ENCODE measurements at regions not wholly inside any gene's neighbourhood (a gene's known extent, or its start where the extent isn't known, plus 50 kb on each side); places are given as distances from the start of the nearest gene placed in this dataset.

DNA sequence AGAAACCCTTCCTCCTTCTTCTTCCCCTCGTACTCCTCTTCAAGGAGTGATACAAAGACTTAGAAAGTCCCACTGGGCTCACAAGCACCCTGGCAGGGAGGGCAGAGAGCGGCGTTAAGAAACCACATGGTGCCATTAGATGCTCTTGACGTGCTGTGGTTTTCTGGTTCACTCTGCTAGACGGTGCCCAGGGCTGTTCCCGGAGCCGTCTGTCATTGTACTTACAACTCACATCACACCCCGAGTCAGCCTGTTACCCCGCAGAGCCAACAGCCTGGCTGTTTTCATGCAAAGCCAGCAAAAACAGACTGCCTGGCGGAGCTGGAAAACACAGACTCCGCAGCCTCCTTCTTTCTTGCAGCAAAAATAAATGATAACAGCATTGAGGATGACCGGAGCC is 232.6 kb upstream of the TBX3 start:
- Mint-ChIP-seq H3K36me3 (ENCODE audit: low read depth) (no peaks in the 10 kb centered on the region), H3K9me3 (peaks cover 33% of the 10 kb centered on the region), H3K27me3 (no peaks in the 10 kb centered on the region), H3K4me1 (ENCODE audit: low read depth) (peaks cover 1% of the 10 kb centered on the region), H3K4me3 (no peak overlapping the region), H3K27ac (no peak overlapping the region)
- intact Hi-C loops (cut with micrococcal nuclease) = no loop called here

DNA sequence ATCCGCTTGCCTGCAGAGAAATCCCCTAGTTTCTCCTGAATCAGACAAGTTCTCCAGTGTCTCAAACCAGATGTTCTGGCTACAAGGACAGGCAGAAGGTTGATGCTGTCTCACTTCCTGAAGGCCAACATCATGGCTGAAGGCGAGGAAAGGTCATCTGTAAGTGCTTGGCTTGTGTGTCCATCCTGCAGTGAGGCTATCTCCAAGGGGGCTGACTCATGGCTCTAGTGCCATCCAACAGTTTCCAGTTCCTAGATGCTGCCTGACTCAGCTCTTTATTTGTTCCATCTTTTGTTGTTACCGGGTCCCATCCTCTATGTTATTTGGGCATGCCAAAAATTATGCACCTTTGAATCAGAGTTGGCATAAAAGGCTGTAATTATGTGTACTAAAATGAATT is 232.1 kb upstream of the TBX3 start:
- intact Hi-C loops (cut with micrococcal nuclease) = no loop called here
- Mint-ChIP-seq H3K4me3 (no peak overlapping the region), H3K27ac (no peak overlapping the region), H3K4me1 (ENCODE audit: low read depth) (no peaks in the 10 kb centered on the region), H3K9me3 (peaks cover 29% of the 10 kb centered on the region), H3K27me3 (no peaks in the 10 kb centered on the region), H3K36me3 (ENCODE audit: low read depth) (no peaks in the 10 kb centered on the region)

DNA sequence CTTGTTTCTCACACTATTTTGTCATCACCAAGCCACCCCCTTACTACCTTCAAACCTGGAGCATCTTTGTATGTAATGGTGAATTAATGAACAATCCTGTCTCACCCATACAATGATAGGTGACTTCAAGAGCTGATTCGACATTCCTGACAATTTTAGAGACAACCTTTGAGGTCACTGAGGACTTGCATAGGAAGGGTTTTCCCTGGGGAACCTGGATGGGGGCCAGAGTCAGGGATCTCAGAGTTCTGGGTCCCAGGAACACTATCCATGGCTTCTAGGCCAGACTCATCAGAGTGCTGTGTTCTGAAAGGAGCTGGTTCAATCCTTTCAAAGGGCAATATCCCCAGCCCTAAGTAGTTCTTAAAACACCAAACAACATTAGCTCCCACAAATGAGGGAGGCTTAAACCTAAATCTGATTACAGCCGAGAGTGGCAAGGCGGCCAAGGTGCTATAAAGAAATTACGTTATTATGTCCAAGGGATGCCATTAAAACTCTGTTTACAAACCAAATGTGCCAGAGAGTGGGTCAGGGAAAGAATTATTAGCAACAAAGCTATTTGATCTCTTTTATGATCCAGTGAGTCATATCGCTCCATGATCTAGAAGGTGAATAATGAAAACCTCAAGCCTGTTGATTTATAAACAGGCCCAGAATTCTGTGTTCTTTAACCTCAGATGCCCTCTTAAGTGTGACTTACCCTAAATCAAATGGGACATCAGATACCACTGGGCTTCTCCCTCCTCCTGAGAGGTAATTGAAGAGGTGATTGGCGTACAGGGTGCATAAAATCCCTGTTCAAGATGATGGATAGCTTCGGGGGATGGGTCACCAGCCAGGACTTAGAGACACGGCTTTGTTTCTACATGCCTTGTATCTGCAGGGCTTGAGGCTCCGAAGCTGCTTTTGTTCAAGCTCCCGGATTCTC is 230.2 kb upstream of the TBX3 start:
- intact Hi-C loops (cut with micrococcal nuclease) = no loop called here
- Mint-ChIP-seq H3K27ac (no peak overlapping the region), H3K36me3 (ENCODE audit: low read depth) (no peaks in the 10 kb centered on the region), H3K9me3 (peaks cover 20% of the 10 kb centered on the region), H3K4me1 (ENCODE audit: low read depth) (no peaks in the 10 kb centered on the region), H3K27me3 (peaks cover 2% of the 10 kb centered on the region), H3K4me3 (no peak overlapping the region)

DNA sequence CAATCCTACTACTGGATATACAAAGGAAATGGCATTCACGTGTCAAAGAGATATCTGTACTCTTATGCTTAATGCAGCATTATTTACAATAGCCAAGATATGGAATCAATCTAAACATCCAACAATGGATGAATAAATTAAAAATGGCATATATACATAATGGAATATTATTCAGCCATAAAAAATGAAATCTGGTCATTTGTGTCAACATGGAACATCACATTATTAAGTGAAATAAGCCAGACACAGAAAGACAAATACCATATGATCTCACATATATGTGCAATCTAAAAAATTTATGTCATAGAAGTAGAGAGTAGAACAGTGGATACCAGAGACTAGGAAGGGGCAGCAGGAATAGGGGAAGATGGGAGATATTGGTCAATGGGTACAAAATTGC is 228.8 kb upstream of the TBX3 start:
- intact Hi-C loops (cut with micrococcal nuclease) = no loop called here
- Mint-ChIP-seq H3K36me3 (ENCODE audit: low read depth) (no peaks in the 10 kb centered on the region), H3K9me3 (peaks cover 14% of the 10 kb centered on the region), H3K4me1 (ENCODE audit: low read depth) (no peaks in the 10 kb centered on the region), H3K27me3 (peaks cover 2% of the 10 kb centered on the region), H3K4me3 (no peak overlapping the region), H3K27ac (no peak overlapping the region)

DNA sequence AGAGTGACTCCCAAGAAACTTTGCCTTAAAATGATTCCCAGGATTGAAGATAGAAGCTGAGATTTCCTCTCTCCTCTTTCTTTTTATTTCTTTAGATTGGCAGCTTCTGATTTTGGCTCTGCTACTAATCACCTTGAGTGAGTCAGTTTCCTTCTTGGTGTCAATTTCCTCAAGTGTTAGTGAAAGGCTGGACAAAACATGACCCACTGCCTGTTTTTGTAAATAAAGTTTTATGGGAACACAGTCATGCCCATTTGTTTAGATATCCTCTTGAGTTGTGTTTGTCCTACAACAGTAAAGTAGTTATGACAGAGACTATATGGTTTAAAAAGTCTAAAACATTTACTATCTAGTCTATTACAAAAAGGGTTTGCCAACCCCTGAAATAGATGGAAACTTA is 227.2 kb upstream of the TBX3 start:
- H3K27ac Mint-ChIP-seq = no peak overlapping the region
- peaks cover 2% of the 10 kb centered on the region for H3K27me3 Mint-ChIP-seq
- H3K4me3 Mint-ChIP-seq = no peak overlapping the region
- intact Hi-C loops (cut with micrococcal nuclease) = no loop called here
- H3K4me1 Mint-ChIP-seq (ENCODE audit: low read depth) = no peaks in the 10 kb centered on the region
- H3K9me3 Mint-ChIP-seq = peaks cover 6% of the 10 kb centered on the region
- H3K36me3 Mint-ChIP-seq (ENCODE audit: low read depth) = no peaks in the 10 kb centered on the region

DNA sequence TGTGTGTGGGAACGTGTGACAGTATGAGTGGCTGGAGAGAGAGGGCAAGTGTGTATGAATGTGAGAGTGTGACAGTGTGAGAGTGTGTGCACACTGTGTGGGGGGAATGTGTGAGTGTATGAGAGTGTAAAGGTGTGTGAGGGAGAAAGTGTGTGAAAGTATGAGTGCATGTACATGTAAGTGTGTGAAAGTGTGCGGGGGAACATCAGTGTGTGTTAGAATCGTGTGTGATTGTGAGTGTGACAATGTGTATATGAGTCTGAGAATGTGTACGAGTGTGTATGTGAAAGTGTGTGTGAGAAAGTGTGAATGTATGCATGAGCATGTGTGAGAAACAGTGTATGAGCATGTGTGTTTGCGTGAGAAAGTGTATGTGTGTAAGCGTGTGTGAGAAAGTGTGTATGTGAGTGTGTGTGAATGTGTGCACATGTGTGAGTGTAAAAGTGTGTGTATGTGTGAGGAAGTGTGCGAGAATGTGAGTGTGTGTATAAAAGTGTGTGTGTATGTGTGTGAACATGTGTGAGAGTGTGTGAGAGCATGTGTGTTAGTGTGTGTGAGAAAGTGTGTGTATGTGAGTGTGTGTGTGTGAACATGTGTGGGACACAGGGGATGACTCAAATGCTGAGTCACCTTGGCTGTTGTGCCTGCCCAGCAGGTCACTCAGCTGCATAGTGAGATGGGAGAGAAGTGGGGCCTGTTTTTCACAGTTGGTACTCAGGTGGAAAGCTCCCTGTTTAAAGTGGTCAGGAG is 220.5 kb upstream of the TBX3 start:
- no peaks in the 10 kb centered on the region for H3K4me1 Mint-ChIP-seq (ENCODE audit: low read depth)
- no peaks in the 10 kb centered on the region for H3K9me3 Mint-ChIP-seq
- H3K27ac Mint-ChIP-seq = no peak overlapping the region
- intact Hi-C loops (cut with micrococcal nuclease) = no loop called here
- H3K4me3 Mint-ChIP-seq = no peak overlapping the region
- H3K27me3 Mint-ChIP-seq = no peaks in the 10 kb centered on the region
- no peaks in the 10 kb centered on the region for H3K36me3 Mint-ChIP-seq (ENCODE audit: low read depth)

DNA sequence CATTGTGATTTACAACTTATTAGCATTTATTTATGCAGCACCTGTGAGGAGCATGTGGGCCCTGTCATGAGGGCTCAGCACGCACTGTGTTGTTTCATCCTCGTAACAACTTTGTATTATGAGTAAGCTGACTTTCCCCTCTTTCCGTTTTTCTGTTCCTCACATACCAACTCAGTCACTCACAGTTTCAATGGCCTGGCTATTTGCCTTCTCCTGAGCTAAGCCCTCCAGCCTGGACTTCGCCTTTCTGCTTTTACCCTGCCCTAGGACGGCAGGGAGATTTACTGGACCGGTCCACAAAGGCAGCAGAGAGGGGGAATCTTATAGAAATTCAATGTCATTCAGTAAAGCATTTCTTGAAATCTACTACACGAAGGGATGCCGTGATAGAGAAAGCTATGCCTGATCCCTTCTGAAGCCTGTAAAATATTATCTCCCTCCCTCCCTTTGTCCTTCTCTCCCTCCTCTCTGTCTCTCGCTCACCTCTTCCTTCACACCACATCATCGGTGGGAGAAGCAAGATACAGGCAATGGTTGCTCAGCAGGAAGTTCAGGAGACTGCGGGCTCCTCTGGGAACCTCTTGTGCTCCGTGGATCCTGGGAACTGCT is 219.2 kb upstream of the TBX3 start:
- no peaks in the 10 kb centered on the region for H3K36me3 Mint-ChIP-seq (ENCODE audit: low read depth)
- no peak overlapping the region for H3K4me3 Mint-ChIP-seq
- no peaks in the 10 kb centered on the region for H3K27me3 Mint-ChIP-seq
- H3K9me3 Mint-ChIP-seq = no peaks in the 10 kb centered on the region
- intact Hi-C loops (cut with micrococcal nuclease) = no loop called here
- no peak overlapping the region for H3K27ac Mint-ChIP-seq
- no peaks in the 10 kb centered on the region for H3K4me1 Mint-ChIP-seq (ENCODE audit: low read depth)

DNA sequence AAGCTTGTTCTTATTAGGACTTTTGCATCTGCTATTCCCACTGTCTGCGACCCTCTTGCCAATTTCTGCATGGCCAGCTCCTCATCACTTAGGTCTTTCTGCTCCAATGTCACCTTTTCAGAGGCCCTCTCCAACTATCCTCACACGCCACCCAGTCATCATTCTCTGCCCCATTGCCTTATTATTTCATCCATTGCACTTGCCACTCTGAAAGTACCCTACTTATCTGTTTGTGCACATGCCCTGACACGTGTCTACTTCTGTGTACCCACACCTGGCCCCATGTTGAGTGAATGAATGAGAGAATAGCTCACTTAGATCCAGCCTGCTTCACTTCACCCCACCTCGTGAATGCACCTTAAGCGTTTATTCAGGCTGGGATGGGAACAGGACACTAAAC is 218.7 kb upstream of the TBX3 start:
- Mint-ChIP-seq H3K27ac (no peak overlapping the region), H3K36me3 (ENCODE audit: low read depth) (no peaks in the 10 kb centered on the region), H3K4me3 (no peak overlapping the region), H3K4me1 (ENCODE audit: low read depth) (no peaks in the 10 kb centered on the region), H3K9me3 (no peaks in the 10 kb centered on the region), H3K27me3 (no peaks in the 10 kb centered on the region)
- intact Hi-C loops (cut with micrococcal nuclease) = no loop called here

DNA sequence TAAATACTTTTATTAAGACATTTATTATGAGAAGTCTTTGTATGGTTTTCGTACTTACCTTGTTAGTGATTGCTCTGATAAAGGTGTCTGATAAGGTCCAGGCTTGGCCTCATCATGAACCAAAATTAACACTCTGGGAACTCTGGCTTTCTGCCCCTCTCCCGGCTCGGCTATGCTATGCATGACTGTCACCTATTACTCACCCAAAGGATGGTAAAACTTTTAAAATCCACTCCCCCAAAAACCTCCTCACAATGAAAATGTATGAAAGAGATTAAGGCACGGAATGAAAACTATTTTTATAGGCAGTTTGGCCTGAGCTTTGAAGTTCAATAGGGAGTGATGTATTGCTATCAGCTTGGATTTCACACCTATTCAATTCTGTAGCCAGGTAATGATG is 217.3 kb upstream of the TBX3 start:
- intact Hi-C loops (cut with micrococcal nuclease) = no loop called here
- no peaks in the 10 kb centered on the region for H3K36me3 Mint-ChIP-seq (ENCODE audit: low read depth)
- no peaks in the 10 kb centered on the region for H3K9me3 Mint-ChIP-seq
- H3K4me1 Mint-ChIP-seq (ENCODE audit: low read depth) = no peaks in the 10 kb centered on the region
- H3K27me3 Mint-ChIP-seq = peaks cover 2% of the 10 kb centered on the region
- H3K4me3 Mint-ChIP-seq = no peak overlapping the region
- no peak overlapping the region for H3K27ac Mint-ChIP-seq

DNA sequence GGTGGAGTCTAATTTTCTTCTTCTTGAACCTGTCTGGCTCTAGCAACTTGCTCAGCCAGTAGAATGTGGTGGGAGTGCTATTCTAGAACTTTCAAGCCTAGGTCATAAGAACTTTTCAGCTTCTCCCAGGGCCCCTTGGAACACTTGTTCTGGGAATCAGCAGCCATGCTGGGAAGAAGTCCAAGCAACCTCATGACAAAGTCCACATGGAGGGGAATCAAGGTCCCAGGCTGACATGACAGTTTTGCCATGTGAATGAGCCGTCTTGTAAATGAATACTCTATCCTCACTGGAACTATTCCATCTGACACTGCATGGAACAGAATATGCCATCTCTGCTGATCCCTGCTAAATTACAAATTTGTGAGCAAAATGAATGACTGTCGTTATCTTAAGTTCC is 214.2 kb upstream of the TBX3 start:
- Mint-ChIP-seq H3K9me3 (no peaks in the 10 kb centered on the region), H3K4me1 (ENCODE audit: low read depth) (no peaks in the 10 kb centered on the region), H3K27ac (no peak overlapping the region), H3K36me3 (ENCODE audit: low read depth) (no peaks in the 10 kb centered on the region), H3K27me3 (peaks cover 5% of the 10 kb centered on the region), H3K4me3 (no peak overlapping the region)
- intact Hi-C loops (cut with micrococcal nuclease) = no loop called here

DNA sequence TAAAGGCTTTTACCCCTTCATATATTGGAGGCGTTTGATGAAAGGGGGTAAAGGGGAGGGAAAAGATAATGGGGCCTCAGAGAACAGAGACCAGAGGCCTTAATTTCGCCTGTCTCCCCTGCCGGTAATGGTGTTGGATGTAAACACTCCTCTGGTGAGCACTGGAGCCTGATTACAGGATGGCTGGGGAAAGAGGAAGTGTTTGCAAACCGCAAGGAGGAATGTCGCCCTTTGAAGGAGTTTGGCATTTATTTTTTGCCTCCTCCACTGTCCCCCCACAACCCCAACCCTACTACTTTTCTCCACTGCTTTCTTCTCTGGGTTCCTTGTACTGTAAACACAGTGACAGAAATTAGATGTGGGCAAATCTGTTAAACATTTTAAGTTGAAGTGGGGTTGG is 211.9 kb upstream of the TBX3 start:
- Mint-ChIP-seq H3K4me3 (no peak overlapping the region), H3K9me3 (no peaks in the 10 kb centered on the region), H3K36me3 (ENCODE audit: low read depth) (no peaks in the 10 kb centered on the region), H3K27ac (no peak overlapping the region), H3K4me1 (ENCODE audit: low read depth) (no peaks in the 10 kb centered on the region), H3K27me3 (peaks cover 8% of the 10 kb centered on the region)
- intact Hi-C loops (cut with micrococcal nuclease) = no loop called here

DNA sequence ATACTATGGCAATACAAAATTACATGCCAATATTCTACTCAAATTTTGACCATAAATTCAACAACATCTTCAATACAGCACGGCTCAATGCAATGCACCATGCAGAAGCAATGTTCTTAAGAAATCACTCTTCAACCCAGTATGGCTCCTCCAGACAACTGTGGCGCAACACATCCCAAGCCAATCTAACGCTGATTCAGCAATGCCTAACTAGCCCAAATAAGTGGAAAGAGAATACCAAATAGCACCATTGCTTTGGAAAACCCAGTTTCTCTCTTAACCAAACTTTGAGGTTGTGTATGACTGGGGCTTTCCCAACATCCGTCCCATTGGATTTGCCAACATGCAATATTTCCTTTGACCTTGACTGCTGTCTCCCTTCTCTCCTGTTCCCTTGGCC is 211.1 kb upstream of the TBX3 start:
- Mint-ChIP-seq H3K9me3 (no peaks in the 10 kb centered on the region), H3K27ac (no peak overlapping the region), H3K27me3 (peaks cover 8% of the 10 kb centered on the region), H3K4me1 (ENCODE audit: low read depth) (no peaks in the 10 kb centered on the region), H3K4me3 (no peak overlapping the region), H3K36me3 (ENCODE audit: low read depth) (no peaks in the 10 kb centered on the region)
- intact Hi-C loops (cut with micrococcal nuclease) = no loop called here

DNA sequence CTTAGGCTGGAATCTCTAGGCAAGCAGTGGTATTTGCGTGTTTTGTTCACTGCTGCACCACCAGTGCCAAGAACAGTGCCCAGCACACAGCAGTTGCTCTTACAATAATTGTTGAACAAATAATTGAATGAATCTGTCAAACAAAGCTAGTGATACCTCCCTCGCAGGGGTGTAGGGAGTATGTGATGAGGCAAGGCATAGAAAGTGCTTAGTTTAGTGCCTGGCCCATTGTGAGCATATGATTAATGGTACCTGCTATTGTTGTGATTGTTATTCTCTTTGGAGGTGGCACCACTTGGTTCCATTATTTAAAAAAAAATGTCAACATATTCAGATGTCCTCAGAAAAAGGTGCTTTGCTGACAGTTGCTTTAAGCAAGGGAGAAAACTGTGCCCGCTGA is 210.1 kb upstream of the TBX3 start:
- intact Hi-C loops (cut with micrococcal nuclease) = no loop called here
- H3K27ac Mint-ChIP-seq = no peak overlapping the region
- H3K27me3 Mint-ChIP-seq = peaks cover 8% of the 10 kb centered on the region
- H3K4me1 Mint-ChIP-seq (ENCODE audit: low read depth) = no peaks in the 10 kb centered on the region
- H3K9me3 Mint-ChIP-seq = no peaks in the 10 kb centered on the region
- no peaks in the 10 kb centered on the region for H3K36me3 Mint-ChIP-seq (ENCODE audit: low read depth)
- no peak overlapping the region for H3K4me3 Mint-ChIP-seq

DNA sequence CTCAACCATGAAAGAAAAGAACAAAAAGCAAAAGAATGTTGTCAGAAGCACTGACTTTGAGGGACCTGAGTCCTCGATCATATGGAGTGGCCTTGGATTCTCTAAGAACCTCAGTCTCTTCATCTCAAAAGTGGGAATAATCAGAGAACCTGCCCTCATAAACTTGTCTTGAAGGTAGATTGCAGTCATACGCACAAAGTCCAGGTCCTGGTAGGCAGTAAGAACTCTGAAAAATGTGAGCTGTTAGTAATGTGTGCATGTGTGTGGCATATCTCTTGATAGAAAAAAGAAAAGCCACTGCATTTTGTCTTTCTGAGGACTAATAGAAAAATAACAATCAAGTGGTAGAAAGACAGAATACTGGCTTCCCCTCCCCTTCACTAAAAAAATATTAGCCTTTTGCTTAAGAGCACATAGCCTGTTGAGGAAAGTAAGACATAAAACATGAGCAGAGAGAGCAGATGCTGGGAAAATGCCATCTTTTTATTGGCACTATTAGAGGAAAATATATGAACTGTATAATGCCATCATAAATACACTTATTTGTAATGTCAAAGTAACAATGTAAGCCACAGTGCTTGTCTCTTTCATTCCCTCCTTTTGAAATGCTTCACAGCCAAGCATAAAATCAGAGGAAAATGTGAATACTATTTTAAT is 205.1 kb upstream of the TBX3 start:
- Mint-ChIP-seq H3K9me3 (no peaks in the 10 kb centered on the region), H3K27me3 (peaks cover 5% of the 10 kb centered on the region), H3K4me1 (ENCODE audit: low read depth) (no peaks in the 10 kb centered on the region), H3K36me3 (ENCODE audit: low read depth) (no peaks in the 10 kb centered on the region), H3K27ac (no peak overlapping the region), H3K4me3 (no peak overlapping the region)
- intact Hi-C loops (cut with micrococcal nuclease) = no loop called here

All from dendritic cell treated with granulocyte-macrophage colony-stimulating factor and Interleukin-4, amounts not matched to agents 40 ng/mL and 50 ng/mL, for 4 days (primary cell).